ENCODE measurements at regions not wholly inside any gene's neighbourhood (a gene's known extent, or its start where the extent isn't known, plus 50 kb on each side); places are given as distances from the start of the nearest gene placed in this dataset.
A peak's percentile ranks its signal among the peaks of the same experiment; 100 is the strongest.
"Not testable (repeated sequence)": the region's sequence is repeated elsewhere in the genome, so short reads cannot be mapped to it uniquely, and the experiment has no call there.

DNA sequence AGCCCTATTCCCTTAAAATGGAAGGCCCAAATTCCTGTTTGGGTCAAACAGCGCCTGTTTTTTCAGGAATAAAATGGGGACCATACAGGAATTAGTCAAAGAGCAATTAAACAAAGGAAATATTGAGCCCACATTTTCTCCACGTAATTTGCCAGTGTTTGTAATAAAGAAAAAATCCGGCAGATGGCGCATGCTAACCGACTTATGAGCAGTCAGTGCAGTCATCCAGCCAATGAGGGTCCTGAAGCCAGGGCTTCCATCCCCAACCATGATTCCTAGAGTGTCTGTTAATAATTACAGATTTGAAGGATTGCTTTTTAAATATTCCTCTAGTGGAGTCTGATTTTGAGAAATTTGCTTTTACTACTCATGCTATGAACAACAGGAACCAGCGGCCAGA lies 103.7 kb downstream of the HSFY2 start:
- Histone ChIP-seq H3K9me3 (ENCODE audit: control insufficient read depth, insufficient read depth, low read length) (no peaks in the 10 kb centered on the region), H3K27ac (ENCODE audit: low read depth, low read length) (no peak overlapping the region), H3K4me3 (ENCODE audit: low read depth, low read length) (no peak overlapping the region), H3K4me1 (ENCODE audit: control insufficient read depth, insufficient read depth, low read length) (no peaks in the 10 kb centered on the region), H3K36me3 (ENCODE audit: control insufficient read depth, insufficient read depth, low read length) (no peaks in the 10 kb centered on the region), H3K27me3 (ENCODE audit: control insufficient read depth, insufficient read depth, low read length) (no peaks in the 10 kb centered on the region)
- peak in 1 of 6 donors; percentile 0 for DNase-seq (ENCODE audit: low read depth in 4 of 6, low spot score in 6 of 6)
- WGBS (ENCODE audit: insufficient coverage): no CpG with 5 or more reads among the region's 6 CpGs

DNA sequence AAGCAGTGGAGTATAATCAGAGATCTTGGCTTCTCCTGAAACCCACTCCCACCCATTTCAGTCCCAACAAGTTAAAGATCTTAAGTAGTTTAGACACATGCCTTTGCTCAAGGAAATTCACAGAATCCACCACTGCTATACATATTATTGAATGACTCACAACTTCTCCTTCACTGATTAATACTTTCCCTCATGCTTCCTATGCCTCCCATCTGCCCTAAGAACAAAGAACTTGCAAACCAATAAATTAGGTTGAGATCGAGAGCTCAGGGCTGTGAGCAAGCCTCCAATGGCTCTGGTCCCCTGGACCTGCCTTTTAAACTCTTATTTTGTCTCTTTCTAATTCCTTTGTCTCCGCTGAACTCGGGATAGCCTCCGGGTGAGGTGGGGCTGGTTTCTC lies 101.6 kb downstream of the HSFY2 start:
- Histone ChIP-seq H3K4me1 (ENCODE audit: control insufficient read depth, insufficient read depth, low read length) (no peaks in the 10 kb centered on the region), H3K36me3 (ENCODE audit: control insufficient read depth, insufficient read depth, low read length) (no peaks in the 10 kb centered on the region), H3K27me3 (ENCODE audit: control insufficient read depth, insufficient read depth, low read length) (no peaks in the 10 kb centered on the region), H3K27ac (ENCODE audit: low read depth, low read length) (no peak overlapping the region), H3K4me3 (ENCODE audit: low read depth, low read length) (no peak overlapping the region), H3K9me3 (ENCODE audit: control insufficient read depth, insufficient read depth, low read length) (no peaks in the 10 kb centered on the region)
- no peak for DNase-seq (ENCODE audit: low read depth in 4 of 6, low spot score in 6 of 6)
- no CpG with 5 or more reads among the region's 4 CpGs for WGBS (ENCODE audit: insufficient coverage)

DNA sequence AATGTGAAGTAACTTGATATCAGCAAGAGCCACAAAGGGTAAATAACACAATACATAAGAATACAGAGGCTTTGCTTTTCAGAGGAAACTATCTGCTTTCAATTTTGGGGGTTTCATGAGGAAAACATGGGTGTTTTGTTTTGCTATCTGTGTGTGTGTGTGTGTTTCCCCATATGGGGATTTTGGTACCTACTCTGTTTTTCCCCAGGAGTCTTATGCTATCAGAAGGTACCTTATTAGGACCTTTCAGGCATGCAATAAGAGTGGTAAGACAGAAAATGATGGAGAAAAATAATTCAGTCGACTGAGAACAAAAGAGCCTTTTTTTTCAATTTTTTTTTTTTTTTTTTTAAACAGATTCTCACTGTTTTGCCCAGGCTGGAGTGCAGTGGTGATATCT lies 87.5 kb downstream of the HSFY2 start:
- H3K4me3 ChIP-seq (ENCODE audit: low read depth, low read length); H3K9me3 ChIP-seq (ENCODE audit: control insufficient read depth, insufficient read depth, low read length); H3K27ac ChIP-seq (ENCODE audit: low read depth, low read length); H3K4me1 ChIP-seq (ENCODE audit: control insufficient read depth, insufficient read depth, low read length); H3K27me3 ChIP-seq (ENCODE audit: control insufficient read depth, insufficient read depth, low read length); H3K36me3 ChIP-seq (ENCODE audit: control insufficient read depth, insufficient read depth, low read length); DNase-seq (ENCODE audit: low read depth in 4 of 6, low spot score in 6 of 6): not testable (repeated sequence)
- no CpG with 5 or more reads among the region's 1 CpG for WGBS (ENCODE audit: insufficient coverage)

DNA sequence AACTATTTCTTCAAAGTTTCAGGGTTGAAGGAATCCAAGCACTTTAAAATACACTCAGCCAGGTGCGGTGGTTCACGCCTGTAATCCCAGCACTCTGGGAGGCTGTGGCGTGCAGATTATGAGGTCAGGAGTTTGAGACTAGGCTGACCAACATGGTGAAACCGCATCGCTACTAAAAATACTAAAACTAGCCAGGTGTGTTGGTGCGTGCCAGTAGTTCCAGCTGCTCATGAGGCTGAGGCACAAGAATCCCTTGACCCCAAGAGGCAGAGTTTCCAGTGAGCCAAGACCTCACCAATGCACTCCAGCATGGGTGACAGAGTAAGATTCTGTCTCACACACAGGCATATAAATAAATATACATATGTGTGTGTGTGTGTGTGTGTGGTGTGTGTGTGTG lies 85.2 kb downstream of the HSFY2 start:
- H3K27ac ChIP-seq (ENCODE audit: low read depth, low read length); H3K9me3 ChIP-seq (ENCODE audit: control insufficient read depth, insufficient read depth, low read length); H3K36me3 ChIP-seq (ENCODE audit: control insufficient read depth, insufficient read depth, low read length); H3K4me1 ChIP-seq (ENCODE audit: control insufficient read depth, insufficient read depth, low read length); H3K27me3 ChIP-seq (ENCODE audit: control insufficient read depth, insufficient read depth, low read length); H3K4me3 ChIP-seq (ENCODE audit: low read depth, low read length); DNase-seq (ENCODE audit: low read depth in 4 of 6, low spot score in 6 of 6): not testable (repeated sequence)
- no CpG with 5 or more reads among the region's 6 CpGs for WGBS (ENCODE audit: insufficient coverage)

DNA sequence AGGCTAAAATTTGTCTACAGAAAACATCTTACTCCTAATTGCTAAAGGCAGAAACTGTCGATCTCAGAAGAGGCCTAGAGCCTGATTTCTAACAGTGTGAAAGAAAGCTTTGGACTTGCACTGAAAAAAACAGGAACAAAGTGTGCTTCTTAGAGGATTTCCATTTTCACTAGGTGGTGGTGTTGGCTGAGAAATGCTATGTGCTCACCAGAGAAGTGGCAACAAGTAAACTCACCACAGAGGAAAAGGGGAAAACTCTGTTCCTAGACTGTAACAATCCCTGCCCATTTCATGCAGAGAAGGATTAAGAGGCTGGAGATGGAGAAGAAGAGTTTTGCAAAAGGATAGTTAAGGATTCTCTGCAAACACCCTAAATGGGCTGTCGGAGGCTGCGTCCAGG lies 84.1 kb downstream of the HSFY2 start:
- not testable (repeated sequence) for DNase-seq (ENCODE audit: low read depth in 4 of 6, low spot score in 6 of 6); H3K4me1 ChIP-seq (ENCODE audit: control insufficient read depth, insufficient read depth, low read length); H3K9me3 ChIP-seq (ENCODE audit: control insufficient read depth, insufficient read depth, low read length); H3K27ac ChIP-seq (ENCODE audit: low read depth, low read length); H3K27me3 ChIP-seq (ENCODE audit: control insufficient read depth, insufficient read depth, low read length); H3K4me3 ChIP-seq (ENCODE audit: low read depth, low read length); H3K36me3 ChIP-seq (ENCODE audit: control insufficient read depth, insufficient read depth, low read length)
- no CpG with 5 or more reads among the region's 3 CpGs for WGBS (ENCODE audit: insufficient coverage)

DNA sequence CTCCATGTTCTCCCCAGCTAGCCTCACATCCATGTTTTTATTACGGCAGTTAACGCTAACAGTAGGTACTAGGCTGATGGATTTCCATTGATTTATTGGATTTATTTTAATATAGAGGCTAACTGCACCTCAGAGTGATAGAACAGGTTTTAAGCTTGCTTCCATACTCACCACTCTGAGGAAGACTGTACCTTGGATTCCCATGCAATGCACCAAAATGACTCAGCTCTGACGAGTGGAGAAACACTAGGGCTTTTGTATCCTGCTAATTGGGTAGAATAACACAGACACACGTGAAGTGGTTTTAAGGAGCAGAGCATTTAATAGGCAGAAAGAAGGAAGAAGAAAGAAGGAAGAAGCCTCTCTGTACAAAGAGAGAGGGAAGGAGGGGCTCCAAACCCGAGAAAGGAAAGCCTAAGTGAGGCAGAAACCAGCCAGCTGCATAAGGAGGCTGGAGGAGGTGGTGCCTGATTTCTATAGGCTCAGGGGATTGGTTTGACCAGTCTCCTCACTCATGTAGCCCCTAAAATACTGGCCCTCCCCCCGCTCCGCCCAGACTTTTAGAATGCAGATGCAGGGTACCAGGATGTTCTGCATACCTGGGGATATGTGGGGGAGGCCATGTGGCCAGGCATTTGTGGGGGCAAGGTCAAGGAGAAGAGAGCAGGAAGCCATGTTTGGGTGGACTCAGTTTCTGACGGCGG lies 83.5 kb downstream of the HSFY2 start:
- no CpG with 5 or more reads among the region's 9 CpGs for WGBS (ENCODE audit: insufficient coverage)
- H3K9me3 ChIP-seq (ENCODE audit: control insufficient read depth, insufficient read depth, low read length): not testable (repeated sequence)

DNA sequence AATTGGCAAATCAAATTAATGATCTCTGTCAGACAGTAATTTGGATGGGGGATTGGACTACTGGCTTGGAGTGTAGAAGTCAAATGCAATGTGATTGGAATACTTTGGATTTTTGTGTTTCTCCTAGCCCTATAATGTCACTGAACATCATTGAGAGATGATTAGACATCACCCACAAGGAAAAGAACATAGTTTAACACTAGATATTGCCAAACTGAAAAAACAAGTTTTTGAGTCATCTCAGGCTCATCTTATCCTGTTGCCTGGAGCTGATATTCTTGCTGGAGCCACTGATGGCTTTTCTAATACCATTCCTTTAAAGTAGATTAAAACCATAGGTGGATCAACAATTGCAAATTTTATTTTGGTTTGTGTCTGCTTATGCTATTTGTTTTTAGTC lies 76.7 kb downstream of the HSFY2 start:
- not testable (repeated sequence) for H3K27ac ChIP-seq (ENCODE audit: low read depth, low read length); H3K9me3 ChIP-seq (ENCODE audit: control insufficient read depth, insufficient read depth, low read length); H3K4me1 ChIP-seq (ENCODE audit: control insufficient read depth, insufficient read depth, low read length); H3K36me3 ChIP-seq (ENCODE audit: control insufficient read depth, insufficient read depth, low read length); DNase-seq (ENCODE audit: low read depth in 4 of 6, low spot score in 6 of 6); H3K27me3 ChIP-seq (ENCODE audit: control insufficient read depth, insufficient read depth, low read length); H3K4me3 ChIP-seq (ENCODE audit: low read depth, low read length)

More for the DNA sequence above, 83.5 kb downstream of the HSFY2 start:
- H3K36me3 ChIP-seq (ENCODE audit: control insufficient read depth, insufficient read depth, low read length); H3K4me1 ChIP-seq (ENCODE audit: control insufficient read depth, insufficient read depth, low read length); DNase-seq (ENCODE audit: low read depth in 4 of 6, low spot score in 6 of 6); H3K27me3 ChIP-seq (ENCODE audit: control insufficient read depth, insufficient read depth, low read length); H3K4me3 ChIP-seq (ENCODE audit: low read depth, low read length); H3K27ac ChIP-seq (ENCODE audit: low read depth, low read length): not testable (repeated sequence)

DNA sequence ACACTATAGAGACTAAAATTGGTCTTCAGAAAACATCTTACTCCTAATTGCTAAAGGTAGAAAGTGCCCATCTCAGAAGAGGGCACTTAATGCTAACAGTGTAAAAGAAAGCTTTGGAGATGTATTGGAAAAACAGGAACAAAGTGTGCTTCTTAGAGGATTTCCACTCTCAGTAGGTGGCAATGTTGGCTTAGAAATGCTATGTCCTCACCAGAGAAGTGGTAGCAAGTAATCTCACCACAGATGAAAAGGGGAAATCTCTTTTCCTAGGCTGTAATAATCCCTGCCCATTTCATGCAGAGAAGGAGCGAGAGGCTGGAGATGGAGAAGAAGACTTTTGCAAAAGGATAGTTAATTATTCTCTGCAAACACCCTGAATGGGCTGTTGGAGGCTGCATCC lies 69.3 kb downstream of the HSFY2 start:
- not testable (repeated sequence) for H3K36me3 ChIP-seq (ENCODE audit: control insufficient read depth, insufficient read depth, low read length); H3K27me3 ChIP-seq (ENCODE audit: control insufficient read depth, insufficient read depth, low read length); H3K4me3 ChIP-seq (ENCODE audit: low read depth, low read length); H3K27ac ChIP-seq (ENCODE audit: low read depth, low read length); H3K4me1 ChIP-seq (ENCODE audit: control insufficient read depth, insufficient read depth, low read length); DNase-seq (ENCODE audit: low read depth in 4 of 6, low spot score in 6 of 6); H3K9me3 ChIP-seq (ENCODE audit: control insufficient read depth, insufficient read depth, low read length)
- no CpG with 5 or more reads among the region's 1 CpG for WGBS (ENCODE audit: insufficient coverage)

DNA sequence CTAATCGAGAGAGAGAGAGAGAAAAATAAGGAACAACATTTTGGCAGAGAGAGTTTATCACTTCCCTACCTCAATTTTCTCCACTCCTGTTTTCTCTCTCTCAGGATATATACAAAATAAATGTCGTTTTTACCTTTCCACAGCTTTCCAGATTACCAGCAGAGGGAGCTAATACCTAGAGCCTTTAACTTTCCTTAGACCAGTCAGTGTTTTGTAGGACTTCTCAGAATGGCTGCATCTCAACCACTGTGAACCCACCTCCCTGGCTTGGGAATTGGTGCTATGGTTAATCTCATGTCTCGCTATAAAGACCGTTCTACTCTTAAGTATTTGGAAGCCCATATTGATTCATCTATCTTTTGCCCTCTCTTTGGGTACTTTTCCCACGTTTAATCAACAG lies 61.8 kb downstream of the HSFY2 start:
- not testable (repeated sequence) for H3K36me3 ChIP-seq (ENCODE audit: control insufficient read depth, insufficient read depth, low read length); H3K4me3 ChIP-seq (ENCODE audit: low read depth, low read length); H3K9me3 ChIP-seq (ENCODE audit: control insufficient read depth, insufficient read depth, low read length); H3K27ac ChIP-seq (ENCODE audit: low read depth, low read length); H3K4me1 ChIP-seq (ENCODE audit: control insufficient read depth, insufficient read depth, low read length); H3K27me3 ChIP-seq (ENCODE audit: control insufficient read depth, insufficient read depth, low read length); DNase-seq (ENCODE audit: low read depth in 4 of 6, low spot score in 6 of 6)
- WGBS (ENCODE audit: insufficient coverage): no CpG with 5 or more reads among the region's 5 CpGs

DNA sequence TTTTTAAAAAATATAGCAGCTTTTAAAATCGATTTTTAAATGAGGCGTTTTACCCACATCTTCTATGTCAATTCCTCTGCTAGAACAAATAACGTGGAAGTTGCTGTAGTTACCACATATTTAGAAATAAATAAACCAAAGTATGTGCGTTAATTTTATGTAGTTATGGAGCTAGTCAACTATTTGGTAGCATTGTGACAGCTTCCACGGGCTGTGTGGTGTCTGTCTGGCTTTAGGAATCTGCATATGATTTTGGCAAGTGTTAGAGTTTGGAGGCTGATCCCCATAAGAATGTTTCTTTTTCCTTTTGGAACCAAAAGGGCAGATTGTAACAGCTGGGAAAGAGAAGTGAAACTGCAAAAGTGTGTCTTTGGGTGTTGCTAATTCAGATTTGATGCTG lies 59.8 kb downstream of the HSFY2 start:
- not testable (repeated sequence) for H3K27ac ChIP-seq (ENCODE audit: low read depth, low read length); H3K36me3 ChIP-seq (ENCODE audit: control insufficient read depth, insufficient read depth, low read length); H3K27me3 ChIP-seq (ENCODE audit: control insufficient read depth, insufficient read depth, low read length); H3K4me1 ChIP-seq (ENCODE audit: control insufficient read depth, insufficient read depth, low read length); H3K9me3 ChIP-seq (ENCODE audit: control insufficient read depth, insufficient read depth, low read length); DNase-seq (ENCODE audit: low read depth in 4 of 6, low spot score in 6 of 6); H3K4me3 ChIP-seq (ENCODE audit: low read depth, low read length)
- no CpG with 5 or more reads among the region's 5 CpGs for whole genome bisulfite sequencing (ENCODE audit: insufficient coverage)
